Upper lobe of right lung (tissue), 1 donor: ENCODE measurements at regions not wholly inside any gene's neighbourhood (a gene's known extent, or its start where the extent isn't known, plus 50 kb on each side); places are given as distances from the start of the nearest gene placed in this dataset.

Source experiments
- ATAC-seq: fragments of 200-7000 bp; cut with Tn5 transposase; one replicate; pipeline ENCODE4 v1.9.1; 2020; ENCODE audit warnings: mild to moderate bottlenecking, moderate library complexity
- DNase-seq: peaks from one replicate; pipeline ENCODE4 v3.0.0-alpha.2; 2020
- H3K27ac ChIP-seq: fragments of 200-600 bp; one replicate; pipeline ENCODE4 v1.8.0; 2022
- H3K27me3 ChIP-seq: fragments of 200-600 bp; one replicate; pipeline ENCODE4 v1.8.0; 2022; ENCODE audit warnings: mild to moderate bottlenecking
- H3K36me3 ChIP-seq: fragments of 200-600 bp; one replicate; pipeline ENCODE4 v1.8.0; 2022
- H3K4me1 ChIP-seq: fragments of 200-600 bp; one replicate; pipeline ENCODE4 v1.8.0; 2022
- H3K4me3 ChIP-seq: fragments of 200-600 bp; one replicate; pipeline ENCODE4 v1.8.0; 2022; ENCODE audit warnings: mild to moderate bottlenecking
- H3K9me3 ChIP-seq: fragments of 200-600 bp; one replicate; pipeline ENCODE4 v1.8.0; 2022
- intact Hi-C: fragments of 100-400 bp; cut with DNase I; formaldehyde crosslinking; loops from one replicate; pipeline ENCODE4 v1.11.0; 2022
- TF ChIP-seq, protein P1 (sequence below): fragments of 200-600 bp; IDR thresholded peaks from one replicate; pipeline ENCODE4 v1.8.0; 2022; ENCODE audit warnings: antibody characterized with exemption
- donor health status: DM: no; HTN: yes; CAD: no; lungs with severe emphysema.

DNA sequence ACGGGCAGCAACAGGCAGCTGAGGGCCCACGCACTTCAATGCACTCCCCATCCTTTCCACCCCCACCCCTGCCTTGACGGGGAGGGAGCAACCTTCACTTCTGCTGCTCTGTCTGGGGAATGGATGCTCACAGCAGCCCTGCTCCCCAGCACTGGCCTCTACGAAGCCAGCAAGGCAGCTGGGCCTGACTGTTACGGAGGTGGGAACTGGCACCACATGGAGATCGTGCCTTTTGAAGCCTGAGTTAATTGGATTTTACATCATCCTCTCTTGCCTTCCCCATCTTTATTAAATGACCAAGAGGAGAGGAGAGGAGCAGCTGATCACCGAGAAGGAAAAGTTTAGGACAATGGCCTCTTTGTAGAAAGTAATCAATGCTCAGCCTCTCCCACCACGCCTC lies 187.0 kb upstream of the RPL38 start:
- H3K27ac ChIP-seq = no peak overlapping the region
- intact Hi-C loops = no loop called here
- DNase-seq = no peak
- TF ChIP-seq, protein P1, sequence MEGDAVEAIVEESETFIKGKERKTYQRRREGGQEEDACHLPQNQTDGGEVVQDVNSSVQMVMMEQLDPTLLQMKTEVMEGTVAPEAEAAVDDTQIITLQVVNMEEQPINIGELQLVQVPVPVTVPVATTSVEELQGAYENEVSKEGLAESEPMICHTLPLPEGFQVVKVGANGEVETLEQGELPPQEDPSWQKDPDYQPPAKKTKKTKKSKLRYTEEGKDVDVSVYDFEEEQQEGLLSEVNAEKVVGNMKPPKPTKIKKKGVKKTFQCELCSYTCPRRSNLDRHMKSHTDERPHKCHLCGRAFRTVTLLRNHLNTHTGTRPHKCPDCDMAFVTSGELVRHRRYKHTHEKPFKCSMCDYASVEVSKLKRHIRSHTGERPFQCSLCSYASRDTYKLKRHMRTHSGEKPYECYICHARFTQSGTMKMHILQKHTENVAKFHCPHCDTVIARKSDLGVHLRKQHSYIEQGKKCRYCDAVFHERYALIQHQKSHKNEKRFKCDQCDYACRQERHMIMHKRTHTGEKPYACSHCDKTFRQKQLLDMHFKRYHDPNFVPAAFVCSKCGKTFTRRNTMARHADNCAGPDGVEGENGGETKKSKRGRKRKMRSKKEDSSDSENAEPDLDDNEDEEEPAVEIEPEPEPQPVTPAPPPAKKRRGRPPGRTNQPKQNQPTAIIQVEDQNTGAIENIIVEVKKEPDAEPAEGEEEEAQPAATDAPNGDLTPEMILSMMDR = no peak
- H3K4me1 ChIP-seq = no peaks in the 10 kb centered on the region
- no peaks in the 10 kb centered on the region for H3K9me3 ChIP-seq
- H3K27me3 ChIP-seq = peaks cover 20% of the 10 kb centered on the region
- H3K36me3 ChIP-seq = no peaks in the 10 kb centered on the region
- ATAC-seq = no peak
- no peak overlapping the region for H3K4me3 ChIP-seq

DNA sequence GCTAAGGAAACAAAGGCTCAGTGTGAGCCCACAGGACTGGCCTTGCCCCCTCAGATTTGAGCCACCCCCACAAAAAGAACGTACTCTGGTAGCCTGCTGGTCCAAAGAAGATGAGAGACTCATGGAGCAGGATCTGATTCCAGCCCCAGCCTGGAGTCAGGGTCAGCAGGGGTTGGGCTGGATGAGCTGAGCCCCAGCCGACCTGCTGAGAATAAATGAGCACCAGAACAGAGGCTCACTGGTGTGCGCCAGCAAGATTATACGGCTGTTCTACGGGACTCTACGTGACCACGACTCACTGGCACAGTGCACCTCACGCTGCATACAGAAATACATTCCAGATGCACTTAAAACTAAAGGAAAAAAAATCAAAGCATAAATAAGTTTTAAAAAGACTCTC lies 186.0 kb upstream of the RPL38 start:
- intact Hi-C loops = no loop called here
- no peak for ATAC-seq

DNA sequence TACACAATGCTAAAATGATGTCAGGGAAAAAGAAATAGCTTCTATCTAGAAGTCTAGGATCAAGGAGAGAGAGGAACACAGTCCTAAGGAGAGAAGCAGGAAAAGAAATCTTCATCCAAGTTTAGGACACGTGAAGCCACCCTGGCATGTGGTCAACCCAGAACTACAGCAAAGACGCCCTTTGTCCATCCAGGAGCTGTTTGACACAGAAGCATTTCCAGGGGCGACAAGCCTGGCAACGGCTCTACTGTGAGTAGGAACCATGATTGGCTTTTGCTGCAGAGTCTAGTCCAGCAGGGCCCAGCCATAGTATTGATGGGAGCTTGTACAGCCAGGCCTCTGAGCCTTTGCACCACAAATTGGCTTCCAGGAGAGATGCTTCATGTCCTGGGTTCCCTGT lies 185.4 kb upstream of the RPL38 start:
- no peak for ATAC-seq
- peaks cover 20% of the 10 kb centered on the region for H3K27me3 ChIP-seq
- H3K9me3 ChIP-seq = no peaks in the 10 kb centered on the region
- H3K4me1 ChIP-seq = no peaks in the 10 kb centered on the region
- intact Hi-C loops = no loop called here
- H3K4me3 ChIP-seq = no peak overlapping the region
- TF ChIP-seq, protein P1 = no peak
- no peak for DNase-seq
- H3K36me3 ChIP-seq = no peaks in the 10 kb centered on the region
- no peak overlapping the region for H3K27ac ChIP-seq

More for the DNA sequence above, 186.0 kb upstream of the RPL38 start:
- DNase-seq = no peak
- Histone ChIP-seq H3K36me3 (no peaks in the 10 kb centered on the region), H3K4me1 (no peaks in the 10 kb centered on the region), H3K9me3 (no peaks in the 10 kb centered on the region), H3K27ac (no peak overlapping the region), H3K27me3 (peaks cover 20% of the 10 kb centered on the region), H3K4me3 (no peak overlapping the region)
- TF ChIP-seq, protein P1 = no peak

DNA sequence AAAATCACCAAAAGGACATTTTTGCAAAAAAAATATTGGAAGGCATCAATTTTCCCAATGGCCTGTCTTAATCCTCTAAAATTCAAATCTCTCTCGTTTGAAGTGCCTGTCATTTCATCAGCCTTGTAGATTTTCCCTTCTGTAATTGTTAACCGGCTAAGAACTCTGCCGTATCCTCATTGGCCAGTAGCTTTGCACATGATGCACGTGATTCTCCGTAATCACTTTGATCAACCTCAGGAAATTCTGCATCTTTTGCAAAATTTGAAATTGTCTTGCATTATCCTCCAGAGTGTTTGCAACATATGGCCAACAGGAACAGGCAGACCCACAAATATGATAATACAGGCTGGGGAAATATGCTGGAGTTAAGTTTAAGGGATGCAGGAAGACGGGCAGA lies 184.2 kb upstream of the RPL38 start:
- intact Hi-C loops = no loop called here
- no peak for DNase-seq
- ATAC-seq = no peak
- TF ChIP-seq, protein P1 = no peak
- H3K27ac ChIP-seq = no peak overlapping the region
- no peaks in the 10 kb centered on the region for H3K4me1 ChIP-seq
- H3K27me3 ChIP-seq = peaks cover 17% of the 10 kb centered on the region
- no peaks in the 10 kb centered on the region for H3K36me3 ChIP-seq
- H3K9me3 ChIP-seq = no peaks in the 10 kb centered on the region
- H3K4me3 ChIP-seq = no peak overlapping the region

DNA sequence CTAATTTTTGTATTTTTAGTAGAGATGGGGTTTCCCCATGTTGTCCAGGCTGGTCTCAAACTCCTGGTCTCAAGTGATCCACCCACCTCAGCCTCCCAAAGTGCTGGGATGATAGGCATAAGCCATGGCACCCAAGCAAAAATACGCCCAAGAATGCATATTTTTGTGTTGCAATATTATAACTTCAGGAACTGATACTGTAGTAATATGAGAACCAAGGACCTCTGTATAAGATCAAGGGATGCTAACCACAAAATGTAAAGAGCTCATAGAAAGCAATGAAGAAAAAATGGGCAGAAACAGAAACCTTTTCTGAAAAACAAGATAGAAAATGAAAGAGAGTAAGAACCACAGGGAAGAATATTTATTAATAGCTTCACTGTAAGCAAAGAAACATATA lies 183.6 kb upstream of the RPL38 start:
- H3K36me3 ChIP-seq = no peaks in the 10 kb centered on the region
- H3K4me3 ChIP-seq = no peak overlapping the region
- TF ChIP-seq, protein P1 = no peak
- peaks cover 12% of the 10 kb centered on the region for H3K27me3 ChIP-seq
- H3K4me1 ChIP-seq = no peaks in the 10 kb centered on the region
- H3K9me3 ChIP-seq = no peaks in the 10 kb centered on the region
- no peak overlapping the region for H3K27ac ChIP-seq
- DNase-seq (no peak), ATAC-seq (no peak)
- intact Hi-C loops = no loop called here

DNA sequence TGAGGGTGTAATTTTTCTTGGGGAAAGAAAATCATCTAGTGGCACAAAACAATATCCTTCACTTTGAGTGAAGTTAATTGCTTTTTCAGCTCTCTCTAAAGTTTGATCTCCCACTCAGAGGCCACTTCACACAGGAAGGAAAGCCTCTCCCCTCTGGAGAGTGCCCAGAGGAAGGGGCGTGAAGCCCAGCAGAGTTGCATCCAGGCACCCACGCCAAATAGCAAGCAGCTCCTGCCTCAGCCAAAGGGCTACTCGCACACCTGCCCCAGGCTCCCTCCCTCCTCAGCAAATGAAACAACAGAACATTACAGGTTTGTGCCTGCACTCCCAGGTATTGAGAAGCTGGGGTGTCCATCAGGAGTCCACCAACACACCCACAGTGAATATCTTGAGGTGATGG lies 183.0 kb upstream of the RPL38 start:
- Histone ChIP-seq H3K27ac (no peak overlapping the region), H3K4me1 (no peaks in the 10 kb centered on the region), H3K27me3 (peaks cover 5% of the 10 kb centered on the region), H3K9me3 (no peaks in the 10 kb centered on the region), H3K4me3 (no peak overlapping the region), H3K36me3 (no peaks in the 10 kb centered on the region)
- TF ChIP-seq, protein P1 = no peak
- intact Hi-C loops = no loop called here
- peak; percentile 72 for ATAC-seq
- DNase-seq = no peak
